T-helper 2 cell treated with Interferon-gamma antibody and Interleukin-4, amounts not matched to agents 5 μg/mL and 100 μg/mL, for 36 hours (primary cell): ENCODE measurements at regions not wholly inside any gene's neighbourhood (a gene's known extent, or its start where the extent isn't known, plus 50 kb on each side); places are given as distances from the start of the nearest gene placed in this dataset.
A peak's percentile ranks its signal among the peaks of the same experiment; 100 is the strongest.
"Not testable (repeated sequence)": the region's sequence is repeated elsewhere in the genome, so short reads cannot be mapped to it uniquely, and the experiment has no call there.

Experiments
- DNase-seq: peaks from one replicate; pipeline ENCODE4 v3.0.0; 2021; ENCODE audit warnings: low spot score
- H3K27ac Mint-ChIP-seq: one replicate; pipeline ENCODE4 v1.8.0; 2021; ENCODE audit warnings: mild to moderate bottlenecking, mixed read lengths
- H3K27me3 Mint-ChIP-seq: one replicate; pipeline ENCODE4 v1.8.0; 2021; ENCODE audit warnings: low read depth, mixed read lengths
- H3K36me3 Mint-ChIP-seq: one replicate; pipeline ENCODE4 v1.8.0; 2021; ENCODE audit warnings: low read depth, mixed read lengths
- H3K4me1 Mint-ChIP-seq: one replicate; pipeline ENCODE4 v1.8.0; 2021; ENCODE audit warnings: low read depth, mixed read lengths
- H3K4me3 Mint-ChIP-seq: one replicate; pipeline ENCODE4 v1.8.0; 2022; ENCODE audit warnings: mild to moderate bottlenecking, moderate library complexity, mixed read lengths
- H3K9me3 Mint-ChIP-seq: one replicate; pipeline ENCODE4 v1.8.0; 2021; ENCODE audit warnings: mixed read lengths

GRCh38 chrX:151042842-151043241 lies 59.7 kb downstream of the HMGB3 start:
- no peak overlapping the region for H3K27ac Mint-ChIP-seq
- H3K4me1 Mint-ChIP-seq = no peaks in the 10 kb centered on the region
- no peak overlapping the region for H3K4me3 Mint-ChIP-seq
- no peaks in the 10 kb centered on the region for H3K36me3 Mint-ChIP-seq
- H3K27me3 Mint-ChIP-seq = no peaks in the 10 kb centered on the region
- DNase-seq = no peak
- no peaks in the 10 kb centered on the region for H3K9me3 Mint-ChIP-seq

GRCh38 chrX:151066373-151066772 lies 83.2 kb downstream of the HMGB3 start:
- H3K4me3 Mint-ChIP-seq, H3K27me3 Mint-ChIP-seq, DNase-seq, H3K36me3 Mint-ChIP-seq, H3K4me1 Mint-ChIP-seq, H3K9me3 Mint-ChIP-seq, H3K27ac Mint-ChIP-seq: not testable (repeated sequence)

GRCh38 chrX:151073767-151074166 lies 90.6 kb downstream of the HMGB3 start:
- no peaks in the 10 kb centered on the region for H3K27me3 Mint-ChIP-seq
- no peak overlapping the region for H3K27ac Mint-ChIP-seq
- no peak overlapping the region for H3K4me3 Mint-ChIP-seq
- no peak for DNase-seq
- no peaks in the 10 kb centered on the region for H3K9me3 Mint-ChIP-seq
- H3K4me1 Mint-ChIP-seq = no peaks in the 10 kb centered on the region
- no peaks in the 10 kb centered on the region for H3K36me3 Mint-ChIP-seq

- Mint-ChIP-seq H3K9me3 (no peaks in the 10 kb centered on the region), H3K4me3 (no peak overlapping the region), H3K27me3 (peaks cover 14% of the 10 kb centered on the region), H3K36me3 (no peaks in the 10 kb centered on the region), H3K27ac (no peak overlapping the region), H3K4me1 (peaks cover 2% of the 10 kb centered on the region)
- no peak for DNase-seq
These were observed 95.4 kb upstream of the GPR50 start for GRCh38 chrX:151081016-151081415.

GRCh38 chrX:151082077-151082948 lies 94.1 kb upstream of the GPR50 start:
- Mint-ChIP-seq H3K27me3 (peaks cover 14% of the 10 kb centered on the region), H3K27ac (no peak overlapping the region), H3K4me3 (peak overlapping the region; percentile 40), H3K4me1 (peaks cover 2% of the 10 kb centered on the region), H3K36me3 (no peaks in the 10 kb centered on the region), H3K9me3 (no peaks in the 10 kb centered on the region)
- peak; percentile 26 for DNase-seq

- peaks cover 14% of the 10 kb centered on the region for H3K27me3 Mint-ChIP-seq
- H3K4me1 Mint-ChIP-seq = peaks cover 2% of the 10 kb centered on the region
- H3K4me3 Mint-ChIP-seq = no peak overlapping the region
- no peak for DNase-seq
- no peak overlapping the region for H3K27ac Mint-ChIP-seq
- no peaks in the 10 kb centered on the region for H3K9me3 Mint-ChIP-seq
- no peaks in the 10 kb centered on the region for H3K36me3 Mint-ChIP-seq
These were observed 91.9 kb upstream of the GPR50 start for GRCh38 chrX:151084454-151084853.

- Mint-ChIP-seq H3K27ac (no peak overlapping the region), H3K4me3 (no peak overlapping the region), H3K9me3 (no peaks in the 10 kb centered on the region), H3K36me3 (no peaks in the 10 kb centered on the region), H3K27me3 (peaks cover 18% of the 10 kb centered on the region), H3K4me1 (peaks cover 2% of the 10 kb centered on the region)
- DNase-seq = no peak
These were observed 91.2 kb upstream of the GPR50 start for GRCh38 chrX:151085207-151085606.

GRCh38 chrX:151088221-151088620 lies 88.2 kb upstream of the GPR50 start:
- H3K9me3 Mint-ChIP-seq = no peaks in the 10 kb centered on the region
- H3K4me1 Mint-ChIP-seq = no peaks in the 10 kb centered on the region
- H3K4me3 Mint-ChIP-seq = no peak overlapping the region

GRCh38 chrX:151099001-151099400 lies 77.4 kb upstream of the GPR50 start:
- peaks cover 4% of the 10 kb centered on the region for H3K4me1 Mint-ChIP-seq
- peaks cover 8% of the 10 kb centered on the region for H3K27me3 Mint-ChIP-seq
- no peak overlapping the region for H3K27ac Mint-ChIP-seq
- no peaks in the 10 kb centered on the region for H3K9me3 Mint-ChIP-seq
- no peak for DNase-seq
- no peaks in the 10 kb centered on the region for H3K36me3 Mint-ChIP-seq
- H3K4me3 Mint-ChIP-seq = no peak overlapping the region

More at GRCh38 chrX:151088221-151088620, 88.2 kb upstream of the GPR50 start:
- no peak for DNase-seq
- peaks cover 14% of the 10 kb centered on the region for H3K27me3 Mint-ChIP-seq
- H3K27ac Mint-ChIP-seq = no peak overlapping the region
- H3K36me3 Mint-ChIP-seq = no peaks in the 10 kb centered on the region

- no peak overlapping the region for H3K27ac Mint-ChIP-seq
- peaks cover 11% of the 10 kb centered on the region for H3K27me3 Mint-ChIP-seq
- H3K4me3 Mint-ChIP-seq = no peak overlapping the region
- DNase-seq = no peak
- H3K4me1 Mint-ChIP-seq = peaks cover 4% of the 10 kb centered on the region
- H3K36me3 Mint-ChIP-seq = no peaks in the 10 kb centered on the region
- H3K9me3 Mint-ChIP-seq = no peaks in the 10 kb centered on the region
These were observed 75.6 kb upstream of the GPR50 start for GRCh38 chrX:151100799-151101198.

- not testable (repeated sequence) for H3K4me3 Mint-ChIP-seq, H3K9me3 Mint-ChIP-seq, H3K4me1 Mint-ChIP-seq, H3K27me3 Mint-ChIP-seq, DNase-seq, H3K27ac Mint-ChIP-seq, H3K36me3 Mint-ChIP-seq
These were observed 63.2 kb upstream of the GPR50 start for GRCh38 chrX:151113200-151113599.
